GM12892 (cell line): ENCODE measurements at regions not wholly inside any gene's neighbourhood (a gene's known extent, or its start where the extent isn't known, plus 50 kb on each side); places are given as distances from the start of the nearest gene placed in this dataset.

Experiments
- POLR2A ChIP-seq: IDR thresholded peaks from 2 replicates; pipeline ENCODE4 v1.6.1; 2011; ENCODE audit warnings: low read depth, low read length, control low read depth
- POLR2AphosphoS5 ChIP-seq: IDR thresholded peaks from 2 replicates; pipeline ENCODE4 v1.6.1; 2011; ENCODE audit warnings: low read depth, low read length, control low read depth

GRCh38 chr1:194776657-194777056 lies 1590.2 kb upstream of the B3GALT2 start:
- no peak for TF ChIP-seq POLR2AphosphoS5
- TF ChIP-seq POLR2A = no peak
